Loucy (cell line): ENCODE measurements at regions not wholly inside any gene's neighbourhood (a gene's known extent, or its start where the extent isn't known, plus 50 kb on each side); places are given as distances from the start of the nearest gene placed in this dataset.

Source experiments
- EZH2phosphoT487 ChIP-seq: fragments of 200-600 bp; IDR thresholded peaks from 2 replicates; pipeline ENCODE4 v1.6.1; 2018; ENCODE audit warnings: antibody characterized with exemption, mild to moderate bottlenecking, moderate library complexity, borderline replicate concordance
- TF ChIP-seq, protein P1 (sequence below): fragments of 200-600 bp; sonication (generic); conservative IDR thresholded peaks from 2 replicates; pipeline ENCODE4 v1.5.1; 2014; ENCODE audit warnings: mild to moderate bottlenecking, antibody characterized with exemption, low read length

GRCh38 chr13:60701895-60702294 lies 304.9 kb downstream of the TDRD3 start:
- TF ChIP-seq, protein P1, sequence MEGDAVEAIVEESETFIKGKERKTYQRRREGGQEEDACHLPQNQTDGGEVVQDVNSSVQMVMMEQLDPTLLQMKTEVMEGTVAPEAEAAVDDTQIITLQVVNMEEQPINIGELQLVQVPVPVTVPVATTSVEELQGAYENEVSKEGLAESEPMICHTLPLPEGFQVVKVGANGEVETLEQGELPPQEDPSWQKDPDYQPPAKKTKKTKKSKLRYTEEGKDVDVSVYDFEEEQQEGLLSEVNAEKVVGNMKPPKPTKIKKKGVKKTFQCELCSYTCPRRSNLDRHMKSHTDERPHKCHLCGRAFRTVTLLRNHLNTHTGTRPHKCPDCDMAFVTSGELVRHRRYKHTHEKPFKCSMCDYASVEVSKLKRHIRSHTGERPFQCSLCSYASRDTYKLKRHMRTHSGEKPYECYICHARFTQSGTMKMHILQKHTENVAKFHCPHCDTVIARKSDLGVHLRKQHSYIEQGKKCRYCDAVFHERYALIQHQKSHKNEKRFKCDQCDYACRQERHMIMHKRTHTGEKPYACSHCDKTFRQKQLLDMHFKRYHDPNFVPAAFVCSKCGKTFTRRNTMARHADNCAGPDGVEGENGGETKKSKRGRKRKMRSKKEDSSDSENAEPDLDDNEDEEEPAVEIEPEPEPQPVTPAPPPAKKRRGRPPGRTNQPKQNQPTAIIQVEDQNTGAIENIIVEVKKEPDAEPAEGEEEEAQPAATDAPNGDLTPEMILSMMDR = no peak
- no peak for TF ChIP-seq EZH2phosphoT487
